Ovary (tissue), 3 donors: ENCODE measurements at regions not wholly inside any gene's neighbourhood (a gene's known extent, or its start where the extent isn't known, plus 50 kb on each side); places are given as distances from the start of the nearest gene placed in this dataset.

Source experiments
- EP300 ChIP-seq: sonication (generic); formaldehyde crosslinking; IDR thresholded peaks from one replicate; pipeline ENCODE4 v1.6.1; 2017; ENCODE audit warnings: antibody characterized with exemption
- POLR2A ChIP-seq: fragments of 450-650 bp; IDR thresholded peaks from one replicate; pipeline ENCODE4 v1.6.1; 2017; ENCODE audit warnings: antibody characterized with exemption, mild to moderate bottlenecking, moderate library complexity
- TF ChIP-seq, protein P1 (sequence below), 3 donors: fragments of 450-650 bp in 2 of 3; fragments of 200-600 bp in 1 of 3; IDR thresholded peaks; one replicate each; pipeline versions ENCODE4 v1.5.1 to v1.8.0; 2016 to 2022; ENCODE audit warnings: antibody characterized with exemption in 3 of 3, mild to moderate bottlenecking in 1 of 3
- donor health status: DM: no; HTN: no; CAD: no.

DNA sequence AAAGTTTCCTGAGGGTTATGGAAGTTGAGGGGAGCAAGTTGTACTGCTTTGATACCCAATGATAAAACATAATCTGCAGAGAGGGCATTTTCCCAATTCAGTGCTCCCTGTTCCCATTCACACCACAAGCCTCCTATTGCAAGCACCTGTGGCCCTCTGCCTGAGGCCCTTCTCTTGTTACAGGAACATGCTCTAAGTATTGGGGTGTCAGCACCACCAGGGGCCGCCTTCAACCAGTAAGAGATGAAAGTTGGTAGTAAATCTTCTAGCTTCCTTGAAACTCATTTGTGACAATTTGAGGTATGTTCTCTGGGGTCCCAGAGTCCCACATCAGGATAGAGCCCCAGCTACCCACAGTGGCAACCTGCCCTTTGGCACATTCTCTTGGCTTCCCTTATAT, 265.4 kb upstream of the ARHGEF26 start:
- TF ChIP-seq, protein P1, sequence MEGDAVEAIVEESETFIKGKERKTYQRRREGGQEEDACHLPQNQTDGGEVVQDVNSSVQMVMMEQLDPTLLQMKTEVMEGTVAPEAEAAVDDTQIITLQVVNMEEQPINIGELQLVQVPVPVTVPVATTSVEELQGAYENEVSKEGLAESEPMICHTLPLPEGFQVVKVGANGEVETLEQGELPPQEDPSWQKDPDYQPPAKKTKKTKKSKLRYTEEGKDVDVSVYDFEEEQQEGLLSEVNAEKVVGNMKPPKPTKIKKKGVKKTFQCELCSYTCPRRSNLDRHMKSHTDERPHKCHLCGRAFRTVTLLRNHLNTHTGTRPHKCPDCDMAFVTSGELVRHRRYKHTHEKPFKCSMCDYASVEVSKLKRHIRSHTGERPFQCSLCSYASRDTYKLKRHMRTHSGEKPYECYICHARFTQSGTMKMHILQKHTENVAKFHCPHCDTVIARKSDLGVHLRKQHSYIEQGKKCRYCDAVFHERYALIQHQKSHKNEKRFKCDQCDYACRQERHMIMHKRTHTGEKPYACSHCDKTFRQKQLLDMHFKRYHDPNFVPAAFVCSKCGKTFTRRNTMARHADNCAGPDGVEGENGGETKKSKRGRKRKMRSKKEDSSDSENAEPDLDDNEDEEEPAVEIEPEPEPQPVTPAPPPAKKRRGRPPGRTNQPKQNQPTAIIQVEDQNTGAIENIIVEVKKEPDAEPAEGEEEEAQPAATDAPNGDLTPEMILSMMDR (IDR thresholded peaks at IDR 0.05) = no peak
- no peak for TF ChIP-seq EP300
- no peak for TF ChIP-seq POLR2A
